Left ventricle myocardium inferior (tissue), 1 donor: ENCODE measurements at regions not wholly inside any gene's neighbourhood (a gene's known extent, or its start where the extent isn't known, plus 50 kb on each side); places are given as distances from the start of the nearest gene placed in this dataset.

ENCODE experiments used
- DNase-seq: peaks from one replicate; pipeline ENCODE4 v3.0.0-alpha.2; 2020
- H3K27ac ChIP-seq: fragments of 200-600 bp; replicated peaks from 2 replicates; pipeline ENCODE4 v1.8.0; 2021
- H3K27me3 ChIP-seq: fragments of 200-600 bp; 2 replicates; pipeline ENCODE4 v1.8.0; 2021; ENCODE audit warnings: low read depth
- H3K36me3 ChIP-seq: fragments of 200-600 bp; 2 replicates; pipeline ENCODE4 v1.8.0; 2021
- H3K4me1 ChIP-seq: fragments of 200-600 bp; 2 replicates; pipeline ENCODE4 v1.8.0; 2021
- H3K4me3 ChIP-seq: fragments of 200-600 bp; 2 replicates; pipeline ENCODE4 v1.8.0; 2021; ENCODE audit warnings: mild to moderate bottlenecking, moderate library complexity
- H3K9me3 ChIP-seq: fragments of 200-600 bp; replicated peaks from 2 replicates; pipeline ENCODE4 v1.8.0; 2021
- CTCF ChIP-seq: fragments of 200-600 bp; IDR thresholded peaks from 2 replicates; pipeline ENCODE4 v1.8.0; 2021; ENCODE audit warnings: antibody characterized with exemption, mild to moderate bottlenecking, borderline replicate concordance
- intact Hi-C: fragments of 100-400 bp; cut with micrococcal nuclease; formaldehyde crosslinking; loops from one replicate; pipeline ENCODE4 v1.11.0; 2022
- donor health status: DM: no; HTN: yes; CAD: no; lungs with severe emphysema.

GRCh38 chr2:240301256-240301795, 134.1 kb upstream of the GPC1 start:
- DNase-seq = no peak
- peaks cover 10% of the 10 kb centered on the region for H3K27me3 ChIP-seq
- no peaks in the 10 kb centered on the region for H3K36me3 ChIP-seq
- intact Hi-C loops = no loop called here
- peaks cover 14% of the 10 kb centered on the region for H3K4me1 ChIP-seq
- H3K27ac ChIP-seq = no peak overlapping the region
- no peak for TF ChIP-seq CTCF
- H3K4me3 ChIP-seq = no peak overlapping the region
- H3K9me3 ChIP-seq = no peaks in the 10 kb centered on the region

- H3K27ac ChIP-seq = no peak overlapping the region
- no peak for DNase-seq
- H3K9me3 ChIP-seq = no peaks in the 10 kb centered on the region
- intact Hi-C loops = no loop called here
- H3K27me3 ChIP-seq = peaks cover 10% of the 10 kb centered on the region
- TF ChIP-seq CTCF = no peak
- peaks cover 7% of the 10 kb centered on the region for H3K4me1 ChIP-seq
- H3K4me3 ChIP-seq = no peak overlapping the region
- H3K36me3 ChIP-seq = no peaks in the 10 kb centered on the region
Measured at GRCh38 chr2:240302041-240302440, 133.4 kb upstream of the GPC1 start.

- Histone ChIP-seq H3K4me3 (no peak overlapping the region), H3K27me3 (peaks cover 10% of the 10 kb centered on the region), H3K9me3 (no peaks in the 10 kb centered on the region), H3K4me1 (no peaks in the 10 kb centered on the region), H3K36me3 (no peaks in the 10 kb centered on the region), H3K27ac (no peak overlapping the region)
- intact Hi-C loops = no loop called here
- TF ChIP-seq CTCF = no peak
- DNase-seq = no peak
Measured at GRCh38 chr2:240302933-240303595, 132.4 kb upstream of the GPC1 start.

- intact Hi-C loops = no loop called here
- no peak for TF ChIP-seq CTCF
- Histone ChIP-seq H3K27me3 (peaks cover 10% of the 10 kb centered on the region), H3K27ac (no peak overlapping the region), H3K4me1 (no peaks in the 10 kb centered on the region), H3K4me3 (no peak overlapping the region), H3K9me3 (no peaks in the 10 kb centered on the region), H3K36me3 (no peaks in the 10 kb centered on the region)
- DNase-seq = no peak
Measured at GRCh38 chr2:240303896-240304745, 131.3 kb upstream of the GPC1 start.

- Histone ChIP-seq H3K4me3 (no peak overlapping the region), H3K36me3 (no peaks in the 10 kb centered on the region), H3K27ac (no peak overlapping the region), H3K27me3 (peaks cover 10% of the 10 kb centered on the region), H3K9me3 (no peaks in the 10 kb centered on the region), H3K4me1 (no peaks in the 10 kb centered on the region)
- intact Hi-C loops = no loop called here
- DNase-seq = no peak
- no peak for TF ChIP-seq CTCF
Measured at GRCh38 chr2:240304746-240305161, 130.7 kb upstream of the GPC1 start.
